Adrenal gland (tissue), 5 donors: ENCODE measurements at regions not wholly inside any gene's neighbourhood (a gene's known extent, or its start where the extent isn't known, plus 50 kb on each side); places are given as distances from the start of the nearest gene placed in this dataset.

Source experiments
- CTCF ChIP-seq, 6 experiments: fragments of 450-650 bp in 4 of 6; fragments of 200-600 bp in 2 of 6; sonication (generic) in 1 of 6; IDR thresholded peaks; 1 replicate in 5 of 6; 2 replicates in 1 of 6; pipeline versions ENCODE4 v1.5.1 to v1.8.0; 2016 to 2021; ENCODE audit warnings: antibody characterized with exemption in 6 of 6, mild to moderate bottlenecking in 2 of 6, moderate library complexity in 1 of 6
- POLR2A ChIP-seq, 2 donors: fragments of 450-650 bp; IDR thresholded peaks; one replicate each; pipeline ENCODE4 v1.6.1; 2017; ENCODE audit warnings: antibody characterized with exemption in 2 of 2, mild to moderate bottlenecking in 2 of 2, moderate library complexity in 1 of 2
- donor health status: DM: no; HTN: no; CAD: no.

GRCh38 chr3:20350449-20350848 is 164.4 kb upstream of the SGO1 start:
- no peak for TF ChIP-seq POLR2A (IDR thresholded peaks at IDR 0.05)
- no peak for TF ChIP-seq CTCF (IDR thresholded peaks at IDR 0.05)
